B cell (primary cell): ENCODE measurements at regions not wholly inside any gene's neighbourhood (a gene's known extent, or its start where the extent isn't known, plus 50 kb on each side); places are given as distances from the start of the nearest gene placed in this dataset.

Experiments
- ATAC-seq: fragments of 200-7000 bp; cut with Tn5 transposase; one replicate; pipeline ENCODE4 v1.10.0; 2021; ENCODE audit warnings: low read depth, mild to moderate bottlenecking, moderate number of reproducible peaks, moderate library complexity
- CTCF ChIA-PET: fragments of 350-600 bp; sonication (Branson Sonifier 250); formaldehyde crosslinking; loops from one replicate; lab custom pipeline; 2021; ENCODE audit warnings: antibody characterized with exemption, inconsistent platforms; lab: Charles Lee
- POLR2A ChIA-PET: fragments of 350-600 bp; sonication (Branson Sonifier 250); formaldehyde crosslinking; loops from one replicate; lab custom pipeline; 2021; ENCODE audit warnings: antibody characterized with exemption; lab: Charles Lee
- DNase-seq: peaks from one replicate; pipeline ENCODE4 v3.0.0; 2013
- H2AFZ ChIP-seq: 2 replicates; pipeline ENCODE4 v1.6.1; 2012; ENCODE audit warnings: mild to moderate bottlenecking, low read depth, low read length; ENCODE audit not compliant: insufficient read depth, poor library complexity, severe bottlenecking
- H3K27ac ChIP-seq, 2 donors: 1 replicate in 1 of 2; 2 replicates in 1 of 2; pipeline ENCODE4 v1.5.1; 2012 to 2013; ENCODE audit warnings: low read length in 2 of 2, mild to moderate bottlenecking in 2 of 2, moderate library complexity in 1 of 2
- H3K27me3 ChIP-seq, 4 experiments: fragments of 200-600 bp in 1 of 4; sonication (generic) in 1 of 4; replicated peaks in 1 of 4; 1 replicate in 2 of 4; 2 replicates in 2 of 4; pipeline versions ENCODE4 v1.6.1 to v1.7.0; 2013 to 2016; ENCODE audit warnings: low read length in 3 of 4, mild to moderate bottlenecking in 2 of 4, mixed read lengths in 1 of 4, moderate library complexity in 1 of 4; ENCODE audit not compliant: insufficient read depth in 4 of 4, control insufficient read depth in 3 of 4; ENCODE audit errors: control extremely low read depth in 1 of 4
- H3K36me3 ChIP-seq, 2 experiments: replicated peaks in 1 of 2; 1 replicate in 1 of 2; 2 replicates in 1 of 2; pipeline versions ENCODE4 v1.6.1 to v1.7.1; 2013; ENCODE audit warnings: low read length in 1 of 2; ENCODE audit not compliant: insufficient read depth in 2 of 2, control insufficient read depth in 1 of 2; ENCODE audit errors: control extremely low read depth in 1 of 2, extremely low read depth in 1 of 2
- H3K4me1 ChIP-seq, 2 donors: fragments of 200-600 bp in 1 of 2; sonication (generic) in 1 of 2; 1 replicate in 1 of 2; 2 replicates in 1 of 2; pipeline versions ENCODE4 v1.5.1 to v1.6.1; 2013 to 2017; ENCODE audit warnings: low read length in 2 of 2; ENCODE audit not compliant: control insufficient read depth in 2 of 2, insufficient read depth in 2 of 2
- H3K4me2 ChIP-seq: replicated peaks from 2 replicates; pipeline ENCODE3; 2012; ENCODE audit warnings: mild to moderate bottlenecking, low read depth, low read length; ENCODE audit not compliant: poor library complexity, severe bottlenecking
- H3K4me3 ChIP-seq, 5 experiments: fragments of 200-600 bp in 1 of 5; sonication (generic) in 1 of 5; 1 replicate in 3 of 5; 2 replicates in 2 of 5; pipeline versions ENCODE4 v1.5.1 to v1.7.0; 2011 to 2016; ENCODE audit warnings: low read length in 4 of 5, mild to moderate bottlenecking in 4 of 5, low read depth in 2 of 5, control low read depth in 1 of 5, moderate library complexity in 1 of 5; ENCODE audit not compliant: insufficient read depth in 1 of 5; ENCODE audit errors: control extremely low read depth in 1 of 5, extremely low read depth in 1 of 5
- H3K79me2 ChIP-seq: fragments of 200-600 bp; sonication (generic); one replicate; pipeline ENCODE4 v1.6.0; 2016; ENCODE audit warnings: low read length; ENCODE audit not compliant: control insufficient read depth, insufficient read depth
- H3K9ac ChIP-seq: fragments of 200-600 bp; sonication (generic); 2 replicates; pipeline ENCODE4 v1.6.1; 2017; ENCODE audit warnings: mild to moderate bottlenecking, low read length, moderate library complexity
- H3K9me3 ChIP-seq, 3 donors: one replicate each; pipeline versions ENCODE4 v1.6.1 to v1.7.1; 2013; ENCODE audit warnings: low read length in 2 of 3; ENCODE audit not compliant: control insufficient read depth in 2 of 3, insufficient read depth in 1 of 3; ENCODE audit errors: control extremely low read depth in 1 of 3
- H4K20me1 ChIP-seq: 2 replicates; pipeline ENCODE4 v1.6.0; 2012; ENCODE audit warnings: mild to moderate bottlenecking, low read length; ENCODE audit not compliant: insufficient read depth, control insufficient read depth, poor library complexity, severe bottlenecking
- H3K27ac Mint-ChIP-seq: one replicate; pipeline ENCODE4 v1.8.0; 2021; ENCODE audit warnings: mixed read lengths
- H3K27me3 Mint-ChIP-seq: one replicate; pipeline ENCODE4 v1.8.0; 2021; ENCODE audit warnings: mixed read lengths
- H3K4me1 Mint-ChIP-seq: one replicate; pipeline ENCODE4 v1.8.0; 2021; ENCODE audit warnings: mixed read lengths
- H3K4me3 Mint-ChIP-seq: one replicate; pipeline ENCODE4 v1.8.0; 2021; ENCODE audit warnings: mixed read lengths
- H3K9me3 Mint-ChIP-seq: one replicate; pipeline ENCODE4 v1.8.0; 2022; ENCODE audit warnings: mixed read lengths; ENCODE audit not compliant: insufficient read depth
- CTCF ChIP-seq: fragments of 200-600 bp; IDR thresholded peaks from one replicate; pipeline ENCODE4 v1.8.0; 2022; ENCODE audit warnings: antibody characterized with exemption, mild to moderate bottlenecking
- EZH2 ChIP-seq: IDR thresholded peaks from 2 replicates; pipeline ENCODE4 v1.6.1; 2012; ENCODE audit warnings: borderline replicate concordance, low read depth, mild to moderate bottlenecking, moderate library complexity, low read length; ENCODE audit not compliant: insufficient read depth, poor library complexity, severe bottlenecking
- WGBS: methylation state at CpG from one replicate; pipeline ENCODE4 v1.1.5; 2013; ENCODE audit warnings: missing lambda C conversion rate; ENCODE audit not compliant: insufficient coverage; 5-methylcytosine and 5-hydroxymethylcytosine counted together
- intact Hi-C: fragments of 100-400 bp; cut with micrococcal nuclease; formaldehyde crosslinking; loops from one replicate; pipeline ENCODE4 v1.10.0; 2022

DNA sequence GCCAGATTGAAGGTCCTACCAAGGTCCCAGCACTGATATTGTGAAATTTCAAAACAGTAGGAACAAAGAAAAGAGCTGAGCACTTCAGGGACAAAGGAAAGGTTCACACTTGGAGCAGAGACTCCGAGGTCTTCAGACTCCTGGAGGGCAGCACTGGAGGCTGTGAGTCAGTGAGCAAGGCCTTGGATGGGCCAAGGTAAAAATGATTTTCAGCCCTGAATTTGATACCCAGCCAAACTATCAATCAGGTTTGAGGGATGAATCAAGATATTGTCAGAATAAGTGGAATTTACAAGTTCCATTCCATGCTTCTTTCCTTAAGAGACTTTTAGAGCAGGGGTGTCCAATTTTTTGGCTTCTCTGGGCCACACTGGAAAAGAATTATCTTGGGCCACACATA lies 111.7 kb downstream of the ADRA2C start:
- Mint-ChIP-seq H3K4me1 (peaks cover 19% of the 10 kb centered on the region), H3K4me3 (no peak overlapping the region), H3K27ac (no peak overlapping the region), H3K9me3 (peaks cover 5% of the 10 kb centered on the region), H3K27me3 (peaks cover 42% of the 10 kb centered on the region)
- DNase-seq, result no peak
- intact Hi-C loops, result no loop called here
- no peaks in the 10 kb centered on the region for H3K36me3 ChIP-seq
- ChIA-PET POLR2A (no interaction called here), CTCF (interaction anchor here (0.9 to 1.0 kb wide), 2 partner anchors 38 to 532 kb away, joined by 3 read pairs; no protein-coding TSS in a partner anchor)
- no peak overlapping the region for H3K4me2 ChIP-seq
- H4K20me1 ChIP-seq, result no peaks in the 10 kb centered on the region
- H2AFZ ChIP-seq, result no peak overlapping the region
- H3K4me3 ChIP-seq, result no peak overlapping the region
- peaks cover 1 to 26% (median 15%) of the 10 kb centered on the region in 3 donors for H3K9me3 ChIP-seq
- H3K27me3 ChIP-seq, result peaks cover 0 to 41% (median 12%) of the 10 kb centered on the region in 4 experiments
- no peak overlapping the region for H3K9ac ChIP-seq
- no peak overlapping the region for H3K27ac ChIP-seq
- no peaks in the 10 kb centered on the region for H3K79me2 ChIP-seq
- no peak for ATAC-seq
- 73% methylated on average over 1 of the region's 1 CpG for WGBS
- TF ChIP-seq CTCF, result no peak
- no peak for TF ChIP-seq EZH2
- H3K4me1 ChIP-seq, result peaks cover 14 to 18% of the 10 kb centered on the region in 2 donors

GRCh38 chr4:3878678-3879077 lies 112.5 kb downstream of the ADRA2C start:
- Histone ChIP-seq H3K4me1 (peaks cover 14 to 18% of the 10 kb centered on the region in 2 donors), H3K36me3 (no peaks in the 10 kb centered on the region), H3K4me2 (no peak overlapping the region), H4K20me1 (no peaks in the 10 kb centered on the region), H3K9me3 (peaks cover 1 to 26% (median 15%) of the 10 kb centered on the region in 3 donors), H2AFZ (no peak overlapping the region), H3K27me3 (peaks cover 0 to 35% (median 9%) of the 10 kb centered on the region in 4 experiments), H3K9ac (no peak overlapping the region), H3K4me3 (no peak overlapping the region), H3K79me2 (no peaks in the 10 kb centered on the region), H3K27ac (no peak overlapping the region)
- 83% methylated on average over 2 of the region's 2 CpGs for WGBS
- Mint-ChIP-seq H3K4me1 (peaks cover 17% of the 10 kb centered on the region), H3K27ac (no peak overlapping the region), H3K9me3 (peaks cover 5% of the 10 kb centered on the region), H3K27me3 (peaks cover 36% of the 10 kb centered on the region), H3K4me3 (peak overlapping the region; percentile 61)
- no peak for DNase-seq
- ChIA-PET POLR2A (no interaction called here), CTCF (no interaction called here)
- no peak for ATAC-seq
- intact Hi-C loops, result no loop called here
- TF ChIP-seq CTCF (no peak), EZH2 (no peak)
